K562 (cell line): ENCODE measurements at regions not wholly inside any gene's neighbourhood (a gene's known extent, or its start where the extent isn't known, plus 50 kb on each side); places are given as distances from the start of the nearest gene placed in this dataset.

Experiments
- ATAC-seq: fragments of 200-7000 bp; cut with Tn5 transposase; 3 replicates; pipeline ENCODE4 v1.9.1; 2020; ENCODE audit warnings: moderate library complexity
- BruUV-seq: library from RNA; stranded (reverse); fragments of 400-500 nt; replicated peaks from 2 replicates; lab custom pipeline; 2021; lab: Mats Ljungman, UMichigan
- CTCF ChIA-PET: fragments of 300-600 bp; formaldehyde crosslinking; extraction: SDS; loops from one replicate; lab custom pipeline; 2021; ENCODE audit warnings: low intra/inter-chr PET ratio; lab: Yijun Ruan, JAX
- POLR2A ChIA-PET: fragments of 300-600, 350-650 bp; sonication (Branson Sonifier 250); formaldehyde crosslinking; extraction: SDS; loops from one replicate; lab custom pipeline; 2021; ENCODE audit warnings: antibody characterized with exemption, inconsistent platforms; lab: Yijun Ruan, JAX
- DNase-seq, 4 experiments: peaks; one replicate each; pipeline versions ENCODE4 v3.0.0 to v3.0.0-alpha.2; 2011 to 2018; ENCODE audit warnings: low spot score in 3 of 4, mixed read lengths in 3 of 4; ENCODE audit errors: extremely low read depth in 1 of 4
- FAIRE-seq: peaks from 2 replicates; lab custom pipeline; 2011; peaks lifted over from hg19 to GRCh38; lab: Jason Lieb, UNC
- H2AFZ ChIP-seq: 2 replicates; pipeline ENCODE4 v1.6.0; 2011; ENCODE audit warnings: low read depth, low read length, control low read depth, inconsistent platforms
- H3K27ac ChIP-seq: fragments of 200-600 bp; 3 replicates; pipeline ENCODE4 v1.8.0; 2011; ENCODE audit warnings: low read depth, mild to moderate bottlenecking, control low read depth, inconsistent platforms, low read length, moderate library complexity, mixed read lengths; ENCODE audit errors: extremely low read depth
- H3K27me3 ChIP-seq, 2 experiments: fragments of 300-600 bp in 1 of 2; 2 replicates in 1 of 2; 3 replicates in 1 of 2; pipeline versions ENCODE4 v1.6.0 to v1.8.0; 2011; ENCODE audit warnings: inconsistent platforms in 2 of 2, low read length in 2 of 2, mild to moderate bottlenecking in 1 of 2, mixed read lengths in 1 of 2, moderate library complexity in 1 of 2; ENCODE audit not compliant: control insufficient read depth in 2 of 2, insufficient read depth in 2 of 2
- H3K36me3 ChIP-seq: fragments of 300-600 bp; 3 replicates; pipeline ENCODE4 v1.8.0; 2011; ENCODE audit warnings: mild to moderate bottlenecking, low read length, inconsistent platforms; ENCODE audit not compliant: control insufficient read depth, insufficient read depth
- H3K4me1 ChIP-seq, 2 experiments: fragments of 200-600 bp in 1 of 2; replicated peaks in 1 of 2; 2 replicates in 1 of 2; 3 replicates in 1 of 2; pipeline versions ENCODE4 v1.5.1 to v1.8.0; 2011; ENCODE audit warnings: inconsistent platforms in 2 of 2, low read length in 2 of 2, mild to moderate bottlenecking in 1 of 2, mixed read lengths in 1 of 2, moderate library complexity in 1 of 2; ENCODE audit not compliant: control insufficient read depth in 2 of 2, insufficient read depth in 2 of 2
- H3K4me2 ChIP-seq: 2 replicates; pipeline ENCODE4 v1.6.1; 2011; ENCODE audit warnings: low read length, control low read depth, inconsistent platforms, mixed read lengths; ENCODE audit not compliant: insufficient read depth
- H3K4me3 ChIP-seq: fragments of 200-600 bp; sonication (generic), shearing (Covaris generic); 2 replicates; pipeline ENCODE4 v1.5.1; 2016; ENCODE audit warnings: control low read depth, inconsistent platforms
- H3K79me2 ChIP-seq: fragments of 200-600 bp; 3 replicates; pipeline ENCODE4 v1.8.0; 2011; ENCODE audit warnings: low read length, inconsistent platforms; ENCODE audit not compliant: control insufficient read depth, insufficient read depth
- H3K9ac ChIP-seq, 2 experiments: 2 replicates each; pipeline versions ENCODE4 v1.6.0 to v1.6.1; 2011; ENCODE audit warnings: low read depth in 2 of 2, low read length in 2 of 2, control low read depth in 1 of 2, inconsistent platforms in 1 of 2, mild to moderate bottlenecking in 1 of 2, mixed read lengths in 1 of 2; ENCODE audit not compliant: insufficient read depth in 1 of 2
- H3K9me1 ChIP-seq: one replicate; pipeline ENCODE4 v1.6.0; 2011; ENCODE audit warnings: inconsistent platforms, mild to moderate bottlenecking, low read length, moderate library complexity; ENCODE audit not compliant: control insufficient read depth, insufficient read depth
- H3K9me3 ChIP-seq: replicated peaks from 2 replicates; pipeline ENCODE4 v1.5.1; 2011; ENCODE audit warnings: low read depth, low read length, inconsistent platforms; ENCODE audit not compliant: control insufficient read depth, insufficient read depth
- H4K20me1 ChIP-seq: replicated peaks from 2 replicates; pipeline ENCODE4 v1.6.1; 2011; ENCODE audit warnings: low read length, inconsistent platforms, mixed read lengths; ENCODE audit not compliant: control insufficient read depth, insufficient read depth
- CHD7 ChIP-seq: fragments of 200-600 bp; sonication (generic); IDR thresholded peaks from one replicate; pipeline ENCODE4 v1.6.1; 2012; ENCODE audit warnings: mild to moderate bottlenecking, low read depth, low read length, inconsistent platforms
- RREB1 ChIP-seq: fragments of 250-450 bp; sonication (Bioruptor Pico); IDR thresholded peaks from 2 replicates; pipeline ENCODE4 v1.4.0; 2020
- TAF9B ChIP-seq: fragments of 450-650 bp; IDR thresholded peaks from 2 replicates; pipeline ENCODE4 v1.6.1; 2018; ENCODE audit warnings: mild to moderate bottlenecking; ENCODE audit not compliant: partially characterized antibody
- ZBTB26 ChIP-seq: fragments of 450-650 bp; formaldehyde crosslinking; IDR thresholded peaks from 2 replicates; pipeline ENCODE4 v1.4.0; 2022; ENCODE audit warnings: missing genetic modification characterization
- WGBS: fragments of 100-300 bp; shearing (Covaris generic); methylation state at CpG from one replicate; pipeline ENCODE4 v1.1.6; 2016; ENCODE audit warnings: low coverage, mixed read lengths; ENCODE audit not compliant: insufficient coverage; ENCODE audit errors: missing lambda C conversion rate; 5-methylcytosine and 5-hydroxymethylcytosine counted together
- in situ Hi-C: fragments of 300-500 bp; cut with MboI; formaldehyde crosslinking; loops from 4 replicates; pipeline ENCODE4 v1.15.0; 2018; ENCODE audit warnings: inconsistent platforms, mixed read lengths
- intact Hi-C: fragments of 100-400 bp; cut with micrococcal nuclease; formaldehyde crosslinking; loops from 2 replicates; pipeline ENCODE4 v1.14.2; 2022

- FAIRE-seq (no peak), DNase-seq (no peak), ATAC-seq (no peak)
- no peak overlapping the region for H3K4me2 ChIP-seq
- H3K9me1 ChIP-seq = no peaks in the 10 kb centered on the region
- no peaks in the 10 kb centered on the region for H3K36me3 ChIP-seq
- no peak overlapping the region for H3K9ac ChIP-seq
- whole genome bisulfite sequencing = 0% methylated on average over 2 of the region's 2 CpGs
- no peak overlapping the region for H2AFZ ChIP-seq
- H3K27ac ChIP-seq = no peak overlapping the region
- H4K20me1 ChIP-seq = no peaks in the 10 kb centered on the region
- intact Hi-C loops = no loop called here
- no peaks in the 10 kb centered on the region for H3K4me1 ChIP-seq
- H3K4me3 ChIP-seq = no peak overlapping the region
- H3K27me3 ChIP-seq = no peaks in the 10 kb centered on the region
- BruUV-seq = no TSS peak
- no peaks in the 10 kb centered on the region for H3K79me2 ChIP-seq
- in situ Hi-C loops = no loop called here
- ChIA-PET CTCF (no interaction called here), POLR2A (no interaction called here)
- no peaks in the 10 kb centered on the region for H3K9me3 ChIP-seq
- TF ChIP-seq CHD7 (no peak), RREB1 (CRISPR knock-in tag) (no peak), TAF9B (no peak), ZBTB26 (no peak)
Measured at GRCh38 chr15:85934691-85935090, 140.0 kb upstream of the KLHL25 start.
